HG02852 (cell line): ENCODE measurements at regions not wholly inside any gene's neighbourhood (a gene's known extent, or its start where the extent isn't known, plus 50 kb on each side); places are given as distances from the start of the nearest gene placed in this dataset.

Experiments
- ATAC-seq: cut with Tn5 transposase; IDR thresholded peaks from one replicate; pipeline ENCODE4 v1.9.1; 2021; ENCODE audit warnings: mild to moderate bottlenecking, moderate library complexity; ENCODE audit not compliant: unreplicated experiment

GRCh38 chr5:93072831-93073459 is 508.1 kb downstream of the NR2F1-AS1 start:
- no peak for ATAC-seq

- no peak for ATAC-seq
Measured at GRCh38 chr5:93071710-93072109, 509.3 kb downstream of the NR2F1-AS1 start.

- no peak for ATAC-seq
Measured at GRCh38 chr5:93070938-93071337, 510.1 kb downstream of the NR2F1-AS1 start.

- ATAC-seq, result no peak
Measured at GRCh38 chr5:93069276-93069675, 511.7 kb downstream of the NR2F1-AS1 start.

- ATAC-seq, result no peak
Measured at GRCh38 chr5:93062548-93062947, 518.5 kb downstream of the NR2F1-AS1 start.

GRCh38 chr5:93058309-93058708 is 522.7 kb downstream of the NR2F1-AS1 start:
- ATAC-seq, result no peak

GRCh38 chr5:93057311-93057710 is 523.7 kb downstream of the NR2F1-AS1 start:
- no peak for ATAC-seq

GRCh38 chr5:93055971-93056370 is 525.0 kb downstream of the NR2F1-AS1 start:
- no peak for ATAC-seq

- ATAC-seq, result no peak
Measured at GRCh38 chr5:93055561-93055960, 525.5 kb downstream of the NR2F1-AS1 start.

GRCh38 chr5:93054424-93055163 is 526.4 kb downstream of the NR2F1-AS1 start:
- no peak for ATAC-seq

GRCh38 chr5:93053825-93054224 is 527.2 kb downstream of the NR2F1-AS1 start:
- ATAC-seq, result no peak

GRCh38 chr5:93048858-93049257 is 532.2 kb downstream of the NR2F1-AS1 start:
- no peak for ATAC-seq

GRCh38 chr5:93044859-93045666 is 536.0 kb downstream of the NR2F1-AS1 start:
- no peak for ATAC-seq

- no peak for ATAC-seq
Measured at GRCh38 chr5:93039888-93040287, 541.1 kb downstream of the NR2F1-AS1 start.

GRCh38 chr5:93034621-93035590 is 546.1 kb downstream of the NR2F1-AS1 start:
- no peak for ATAC-seq

- no peak for ATAC-seq
Measured at GRCh38 chr5:93022796-93023447, 558.1 kb downstream of the NR2F1-AS1 start.

- ATAC-seq, result no peak
Measured at GRCh38 chr5:93022211-93022610, 558.8 kb downstream of the NR2F1-AS1 start.

GRCh38 chr5:93019896-93020295 is 561.1 kb downstream of the NR2F1-AS1 start:
- ATAC-seq, result no peak

- no peak for ATAC-seq
Measured at GRCh38 chr5:93018461-93018860, 562.6 kb downstream of the NR2F1-AS1 start.

GRCh38 chr5:93017849-93018248 is 563.2 kb downstream of the NR2F1-AS1 start:
- no peak for ATAC-seq
